Endometrium (tissue), 2 donors: ENCODE measurements at regions not wholly inside any gene's neighbourhood (a gene's known extent, or its start where the extent isn't known, plus 50 kb on each side); places are given as distances from the start of the nearest gene placed in this dataset.
"Not testable (repeated sequence)": the region's sequence is repeated elsewhere in the genome, so short reads cannot be mapped to it uniquely, and the experiment has no call there.

Experiments
- FAIRE-seq: peaks from 2 replicates; lab custom pipeline; 2012; peaks lifted over from hg19 to GRCh38; lab: Jason Lieb, UNC
- donor health status: control.
- donor health status: control.

DNA sequence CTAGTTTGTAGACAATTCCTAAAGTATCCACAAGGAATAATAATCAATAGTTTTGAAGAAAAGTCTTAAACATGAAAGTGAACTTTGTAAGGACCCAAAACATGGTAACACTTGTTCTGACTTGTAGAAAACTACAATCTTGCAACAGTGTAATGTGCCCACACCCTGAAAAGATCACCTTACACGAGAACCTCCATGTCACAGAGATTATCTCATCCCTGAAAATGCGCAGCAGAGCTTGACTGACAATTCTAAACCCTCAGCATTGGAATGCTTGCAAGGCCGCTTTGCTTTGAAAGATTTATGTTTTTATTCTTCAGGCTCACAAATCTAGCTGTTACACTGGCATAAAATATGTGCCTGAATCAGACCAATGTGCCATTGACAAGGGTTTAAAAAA lies 346.6 kb downstream of the KLF13 start:
- FAIRE-seq: not testable (repeated sequence)

DNA sequence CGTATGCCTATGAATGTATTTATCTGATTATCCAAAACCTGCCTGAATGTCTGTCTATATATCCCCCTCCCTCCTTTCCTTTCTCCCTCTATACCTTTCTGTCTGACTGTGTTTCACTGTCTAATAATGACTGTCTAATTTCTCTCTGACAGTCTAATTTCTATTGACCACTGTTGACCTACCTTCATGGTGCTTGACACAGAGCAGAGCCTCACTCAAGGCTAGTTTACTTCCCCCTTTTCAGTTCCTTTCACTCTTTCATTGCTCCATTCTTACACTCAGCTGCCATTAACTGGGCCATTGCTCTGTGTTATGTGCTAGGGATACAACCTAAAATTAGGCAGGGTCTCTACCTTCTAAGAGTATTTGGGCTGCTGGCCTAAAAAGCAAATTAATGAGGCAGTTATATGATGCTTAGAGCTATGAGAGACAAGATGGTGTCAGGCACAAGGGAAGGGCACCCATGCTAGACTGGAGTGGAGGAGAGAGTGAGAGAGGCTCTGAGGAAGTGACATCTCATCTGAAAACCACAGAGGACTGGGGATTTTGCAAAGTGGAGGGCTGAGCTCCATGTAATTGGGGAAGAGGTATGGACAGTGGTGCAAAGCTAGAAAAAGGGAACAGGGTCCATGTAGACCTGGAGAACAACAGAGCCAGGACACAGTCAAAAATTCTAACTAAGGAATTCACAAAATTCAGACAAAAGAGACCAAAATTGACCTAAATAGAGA lies 348.6 kb upstream of the CHRNA7 start:
- FAIRE-seq: not testable (repeated sequence)

DNA sequence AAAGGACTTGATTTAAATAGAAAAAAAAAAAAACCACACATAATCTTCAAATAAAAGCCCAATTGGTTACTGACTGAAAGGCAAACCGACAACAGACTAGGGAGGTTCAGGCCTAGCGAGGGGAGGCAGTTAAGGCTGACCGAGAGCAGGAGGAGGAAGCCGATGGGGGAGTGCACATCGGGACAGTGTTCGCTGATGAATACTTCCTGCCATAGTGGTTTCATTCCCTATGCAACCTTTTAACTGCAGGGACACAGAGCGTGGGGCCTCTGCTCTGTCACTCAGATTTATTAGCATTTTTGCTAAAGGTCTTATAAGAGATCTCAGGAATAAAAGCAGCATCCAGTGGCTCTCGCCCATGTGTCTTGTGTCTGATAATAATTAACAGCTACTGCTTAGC lies 343.2 kb upstream of the CHRNA7 start:
- not testable (repeated sequence) for FAIRE-seq

DNA sequence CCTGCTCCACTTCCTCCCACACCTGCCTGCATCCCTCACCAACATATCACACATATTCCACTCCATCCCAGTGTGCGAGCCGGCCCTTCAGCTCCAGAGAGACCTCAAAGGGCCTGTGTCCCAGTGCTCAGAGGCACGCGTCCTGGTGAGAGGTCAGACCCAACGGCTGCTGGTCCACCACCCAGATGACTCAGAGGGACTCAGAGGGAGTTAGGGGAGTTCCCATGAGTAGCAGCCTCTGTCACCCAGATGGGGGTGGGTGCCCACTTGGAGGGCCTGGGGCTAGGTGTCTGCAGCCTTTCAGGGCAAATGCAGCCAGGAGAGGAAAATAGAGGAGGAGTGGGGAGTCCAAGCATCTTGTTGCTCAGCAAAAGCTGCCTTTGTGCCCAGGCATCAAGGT lies 333.8 kb upstream of the CHRNA7 start:
- FAIRE-seq: not testable (repeated sequence)

DNA sequence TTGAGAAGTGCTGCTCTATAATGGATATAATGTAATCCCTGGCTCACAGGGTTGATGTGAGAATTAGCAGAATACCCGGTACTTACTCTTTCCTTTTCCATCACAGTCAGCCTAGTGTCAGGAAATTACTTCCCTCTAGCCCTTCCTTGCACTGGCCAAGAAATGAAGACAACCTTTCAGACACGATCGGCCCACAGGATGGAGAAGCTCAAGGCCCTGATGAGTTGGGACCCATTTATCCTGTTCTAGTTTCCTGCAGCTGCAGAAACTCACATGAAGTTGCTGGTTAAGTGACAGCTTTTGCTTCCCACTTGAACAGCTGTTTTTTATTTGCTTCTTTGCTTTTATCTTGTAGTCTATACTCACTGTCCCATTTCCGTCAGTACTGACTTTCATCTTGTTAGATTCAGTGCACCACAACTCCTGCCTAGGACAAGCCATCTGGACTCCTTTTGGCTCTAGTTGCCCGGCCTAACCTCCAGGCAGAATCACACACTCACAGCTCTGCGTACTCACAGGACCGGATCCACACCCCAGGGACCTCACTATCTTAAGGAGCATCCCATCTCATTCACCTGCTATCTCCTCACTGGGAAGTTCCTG lies 325.1 kb upstream of the CHRNA7 start:
- not testable (repeated sequence) for FAIRE-seq

DNA sequence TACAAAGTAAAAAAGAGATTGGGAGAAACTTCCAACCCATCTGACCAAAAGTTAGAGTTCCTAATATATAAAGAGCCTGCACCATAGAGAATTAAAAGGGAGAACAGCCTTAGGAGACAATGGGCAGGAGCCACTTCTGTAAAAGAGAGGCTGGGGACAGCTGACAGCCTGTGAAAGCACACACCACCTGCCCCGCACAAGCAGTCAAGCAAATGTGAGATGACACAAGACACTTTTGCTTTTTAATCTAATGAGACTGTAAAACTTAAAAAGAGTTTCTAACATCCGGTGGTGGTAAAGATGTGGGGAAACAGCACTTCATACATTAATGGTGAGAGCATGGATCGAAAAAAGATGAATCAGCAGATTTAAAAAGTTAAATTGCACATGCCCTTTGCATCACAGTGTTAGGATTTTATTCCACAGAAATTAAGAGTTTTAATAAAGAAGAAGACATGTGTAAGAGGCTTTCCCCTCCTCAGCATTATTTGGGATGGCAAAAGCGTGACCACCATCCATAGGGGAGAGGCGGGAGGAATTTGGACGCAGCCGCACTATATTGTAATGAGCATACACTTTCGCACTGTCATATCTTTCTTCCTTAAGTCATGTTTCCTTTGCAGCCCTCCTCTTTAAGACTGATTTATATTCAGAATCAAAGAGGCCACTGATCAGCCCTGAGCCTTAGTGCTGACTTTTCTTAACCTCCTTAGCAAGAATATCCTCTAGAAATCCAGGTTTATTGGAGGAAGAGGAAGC lies 322.2 kb upstream of the CHRNA7 start:
- not testable (repeated sequence) for FAIRE-seq

DNA sequence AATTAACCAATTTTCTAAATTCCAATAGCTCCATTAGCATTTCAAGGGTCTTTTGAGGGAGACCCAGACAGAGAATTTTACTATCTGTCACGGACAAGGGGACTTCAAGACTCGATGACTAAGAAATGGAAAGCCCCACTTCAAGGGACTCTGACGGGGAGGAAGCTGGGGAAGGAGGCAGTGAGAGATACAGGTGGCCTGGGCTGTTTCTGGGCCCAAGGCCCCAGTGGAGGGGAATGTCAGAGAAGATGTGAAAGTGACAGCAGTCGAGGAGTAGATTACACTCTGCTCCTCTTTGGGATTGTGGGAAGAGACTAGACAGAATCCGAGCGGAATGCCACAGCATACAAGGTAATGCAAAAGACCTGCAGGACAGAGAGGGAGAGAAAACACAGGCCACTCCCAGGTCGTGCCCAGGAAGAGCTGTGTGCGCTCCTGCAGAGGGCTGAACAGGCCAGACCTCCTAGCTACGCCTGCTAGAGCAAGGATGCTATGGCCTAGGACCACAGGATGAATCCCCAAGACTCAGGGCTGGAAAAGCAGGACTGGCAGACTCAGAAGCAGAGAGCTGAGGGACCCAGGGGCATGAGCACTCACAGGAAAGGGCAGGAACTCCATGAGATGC lies 321.5 kb upstream of the CHRNA7 start:
- FAIRE-seq: not testable (repeated sequence)

DNA sequence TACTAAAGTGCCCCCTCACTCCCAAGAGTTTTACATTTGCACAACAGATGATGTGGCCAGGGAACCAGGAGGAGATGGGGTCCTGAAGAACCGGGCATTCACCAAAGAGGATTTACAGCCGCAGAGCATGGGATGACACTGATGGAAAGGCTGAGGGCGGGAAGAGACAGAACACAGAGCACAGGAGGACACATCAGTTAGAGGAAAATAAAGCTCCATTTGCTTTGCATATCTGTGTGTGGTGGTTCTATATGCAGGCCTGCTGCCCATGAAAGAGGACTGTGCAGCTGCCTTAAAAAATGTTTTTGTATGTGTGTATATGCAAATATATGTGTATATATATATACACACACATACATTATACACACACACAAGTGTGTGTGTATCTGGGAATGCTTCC lies 320.8 kb upstream of the CHRNA7 start:
- not testable (repeated sequence) for FAIRE-seq

DNA sequence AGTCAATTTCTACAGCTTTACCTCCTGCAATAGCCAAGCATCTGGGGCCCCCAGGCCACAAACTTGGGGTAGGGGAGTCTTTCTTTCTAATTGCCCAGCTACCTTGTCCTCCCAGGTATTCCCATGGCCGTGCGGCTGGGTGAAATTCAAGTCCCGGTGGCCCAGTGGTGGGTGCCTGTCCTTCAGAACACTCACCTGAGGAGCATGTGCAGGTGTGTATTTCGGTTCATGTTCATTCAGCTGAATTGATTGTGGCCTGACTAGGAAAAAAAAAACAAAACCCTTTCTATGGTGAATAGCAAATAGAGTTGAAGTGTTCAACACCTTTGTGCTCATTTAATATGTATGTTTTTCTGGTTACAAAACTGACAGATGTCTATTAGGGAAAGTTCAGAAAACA lies 319.5 kb upstream of the CHRNA7 start:
- not testable (repeated sequence) for FAIRE-seq

DNA sequence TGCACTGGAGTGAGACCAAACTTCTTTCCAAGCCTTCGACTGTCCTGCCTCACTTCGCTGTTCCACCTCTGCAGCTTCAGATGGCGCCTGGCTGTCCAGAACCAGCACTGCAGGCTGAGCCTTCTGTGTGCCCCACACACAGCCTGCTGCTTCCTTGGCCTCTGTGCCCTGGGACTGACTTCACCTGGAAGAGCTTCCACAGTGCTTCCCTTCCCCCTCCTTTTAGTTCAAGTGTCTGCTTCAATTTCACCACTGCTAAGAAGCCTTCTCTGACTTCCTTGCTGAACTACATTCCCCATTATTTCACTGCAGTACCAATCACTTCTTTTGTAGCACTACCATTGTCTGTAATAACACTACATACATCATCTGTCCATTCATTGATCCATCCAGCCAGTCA lies 315.1 kb upstream of the CHRNA7 start:
- not testable (repeated sequence) for FAIRE-seq

DNA sequence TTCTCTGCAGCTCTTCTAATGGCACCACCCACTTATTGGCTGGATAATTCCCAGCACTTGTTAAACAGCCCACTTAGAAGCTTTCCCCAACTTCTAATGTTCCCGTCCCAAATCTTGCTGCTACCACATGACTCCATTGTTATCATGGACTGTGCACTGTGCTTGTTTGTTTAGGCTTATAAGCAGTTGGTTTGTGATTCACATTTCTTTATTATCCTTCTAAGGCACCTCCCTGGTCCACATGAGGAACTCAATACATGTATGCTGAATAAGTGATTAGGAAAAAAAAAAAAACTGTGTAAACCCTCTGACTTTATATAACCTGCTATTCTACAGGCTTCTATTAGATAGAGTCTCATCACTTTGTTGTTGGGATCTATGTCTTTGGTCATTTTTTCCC lies 311.7 kb upstream of the CHRNA7 start:
- FAIRE-seq: not testable (repeated sequence)

DNA sequence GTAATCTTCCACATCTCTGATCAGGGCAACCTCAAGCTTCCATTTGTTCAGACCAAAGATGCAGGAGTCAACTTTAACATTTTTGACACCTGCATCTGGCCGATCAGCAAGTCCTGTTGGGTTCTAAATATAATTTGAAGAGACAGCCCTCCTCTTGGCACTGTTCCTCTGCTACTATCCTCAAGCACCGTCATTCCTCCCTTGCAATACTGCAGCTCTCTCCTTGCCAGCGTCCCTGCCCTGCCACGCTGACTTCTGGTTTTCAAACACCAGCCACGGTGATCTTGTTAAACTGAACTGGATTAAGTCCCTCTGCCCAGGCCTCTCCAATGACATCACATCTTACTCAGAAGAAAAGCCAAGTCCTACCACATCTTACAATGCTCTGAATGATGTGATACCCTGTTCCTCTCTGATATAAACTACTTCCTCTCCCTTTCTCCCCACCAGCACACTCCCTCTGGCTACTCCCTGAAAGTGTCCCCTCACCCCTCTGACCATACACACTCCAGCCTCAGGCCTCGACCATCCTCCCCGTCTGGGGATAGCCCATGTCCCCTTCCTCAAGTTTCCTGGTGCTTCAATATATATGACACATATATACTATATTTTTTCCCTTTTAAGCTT lies 310.8 kb upstream of the CHRNA7 start:
- FAIRE-seq: not testable (repeated sequence)

DNA sequence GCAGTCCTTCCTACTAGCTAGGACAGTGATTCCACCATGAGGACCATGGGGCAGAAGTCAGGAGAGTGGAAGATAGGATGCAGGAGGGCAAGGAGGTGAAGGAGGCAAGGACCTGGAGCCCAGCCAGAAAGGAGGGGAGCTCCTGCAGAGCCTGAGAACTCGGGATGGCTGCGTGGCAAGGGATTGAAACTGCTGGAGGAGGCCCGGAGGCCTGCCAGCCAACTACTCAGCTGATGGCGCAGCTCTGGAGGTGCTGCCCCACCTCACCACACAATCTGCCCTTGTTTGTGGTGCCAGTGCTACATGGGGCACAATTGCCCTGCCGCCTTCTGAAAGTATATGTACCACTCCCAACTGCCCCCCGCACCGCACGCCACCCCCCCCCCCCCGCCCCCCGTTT lies 307.3 kb upstream of the CHRNA7 start:
- FAIRE-seq: not testable (repeated sequence)

DNA sequence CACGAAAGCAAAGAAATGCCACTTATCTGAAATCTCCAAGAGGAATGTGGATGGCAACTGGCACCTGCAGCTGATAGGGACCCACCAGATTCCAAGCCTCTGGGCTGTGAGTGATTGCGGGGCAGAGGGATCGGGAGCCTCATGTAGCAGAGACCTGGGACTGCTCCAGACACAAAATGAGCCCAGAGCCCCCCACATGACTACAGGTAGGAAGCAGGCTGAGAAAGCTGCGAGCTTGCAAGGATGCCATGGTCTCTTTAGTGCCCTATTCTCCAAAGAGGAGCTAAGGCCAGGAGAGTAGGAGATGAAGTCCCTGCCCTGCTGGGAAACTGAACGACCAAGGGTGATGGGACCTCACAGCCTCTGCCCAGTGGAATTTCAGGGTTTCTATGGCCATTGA lies 305.4 kb upstream of the CHRNA7 start:
- FAIRE-seq: not testable (repeated sequence)

DNA sequence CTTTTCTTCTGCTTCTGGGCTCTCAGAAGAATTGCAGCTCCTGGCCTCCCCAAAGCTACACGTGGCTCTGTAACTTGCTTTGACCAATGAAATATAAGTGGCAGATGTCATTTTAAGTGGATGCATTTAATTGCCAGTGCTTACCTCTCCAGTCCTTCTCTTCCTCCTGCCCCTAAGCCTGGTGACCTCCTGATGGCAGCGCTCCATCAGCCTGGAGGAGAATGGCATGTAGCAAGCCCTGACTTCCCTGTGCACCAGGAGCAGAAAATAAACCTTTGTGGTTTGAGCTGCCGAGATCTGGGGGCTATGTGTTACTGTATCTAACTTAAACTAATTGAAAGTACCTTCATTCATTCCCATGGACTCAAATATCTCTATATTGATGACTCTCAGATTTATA lies 304.7 kb upstream of the CHRNA7 start:
- FAIRE-seq: not testable (repeated sequence)

DNA sequence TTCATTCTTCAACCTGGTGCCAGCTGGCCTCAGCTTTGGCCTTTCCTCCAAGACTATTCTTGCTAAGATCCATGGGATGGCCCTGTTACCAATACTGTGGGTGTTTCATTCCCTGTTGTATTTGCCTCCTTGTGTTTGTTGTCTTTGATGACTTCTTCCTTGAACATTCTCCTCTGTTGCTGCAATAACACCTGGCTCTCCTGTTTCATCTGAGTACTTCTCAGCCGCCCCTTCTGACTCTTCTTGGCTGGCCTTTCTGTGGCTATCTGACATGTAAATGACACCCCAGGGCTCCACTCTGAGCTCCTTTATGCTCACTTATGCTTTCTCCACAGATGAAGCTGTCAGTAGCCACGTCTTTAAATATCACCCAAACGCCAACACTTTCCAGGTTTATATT lies 302.7 kb upstream of the CHRNA7 start:
- no peak for FAIRE-seq

DNA sequence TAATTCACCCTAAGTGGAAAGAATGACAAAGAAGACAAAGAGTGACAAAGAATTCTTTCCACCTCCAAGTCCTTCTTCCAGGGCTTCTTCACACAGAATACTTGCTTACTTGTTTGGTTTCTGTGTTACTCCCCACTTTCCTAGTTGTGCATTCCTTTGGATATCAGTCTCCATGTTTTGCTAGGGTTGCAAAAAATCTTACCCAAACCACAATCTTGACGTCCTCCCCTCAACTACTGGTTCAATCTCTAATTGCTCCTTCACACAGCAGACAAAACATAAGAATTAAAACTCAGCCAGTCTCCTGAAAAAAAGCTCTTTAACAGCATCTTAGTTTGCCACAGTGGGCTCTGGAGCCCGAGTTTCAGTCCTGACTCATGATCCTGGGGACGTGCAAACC lies 297.6 kb upstream of the CHRNA7 start:
- no peak for FAIRE-seq

DNA sequence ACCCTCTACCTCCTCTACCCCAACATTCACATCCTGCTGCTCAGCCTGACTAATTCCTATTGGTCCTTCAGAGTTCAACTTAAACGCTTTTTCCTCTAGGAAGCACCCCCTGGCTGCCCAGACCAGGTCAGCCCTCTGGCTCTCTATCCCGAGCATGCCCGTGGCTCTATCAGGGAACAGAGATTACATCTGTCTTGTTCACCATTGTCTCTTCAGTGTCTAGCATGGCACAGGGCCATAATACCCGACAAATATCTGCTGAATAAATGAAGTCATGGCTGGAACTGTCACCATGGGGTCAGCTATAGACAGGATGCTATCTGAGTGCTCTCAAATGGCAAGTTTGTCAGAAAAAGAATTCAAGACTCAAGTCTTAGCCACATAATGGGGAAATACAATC lies 296.9 kb upstream of the CHRNA7 start:
- no peak for FAIRE-seq

DNA sequence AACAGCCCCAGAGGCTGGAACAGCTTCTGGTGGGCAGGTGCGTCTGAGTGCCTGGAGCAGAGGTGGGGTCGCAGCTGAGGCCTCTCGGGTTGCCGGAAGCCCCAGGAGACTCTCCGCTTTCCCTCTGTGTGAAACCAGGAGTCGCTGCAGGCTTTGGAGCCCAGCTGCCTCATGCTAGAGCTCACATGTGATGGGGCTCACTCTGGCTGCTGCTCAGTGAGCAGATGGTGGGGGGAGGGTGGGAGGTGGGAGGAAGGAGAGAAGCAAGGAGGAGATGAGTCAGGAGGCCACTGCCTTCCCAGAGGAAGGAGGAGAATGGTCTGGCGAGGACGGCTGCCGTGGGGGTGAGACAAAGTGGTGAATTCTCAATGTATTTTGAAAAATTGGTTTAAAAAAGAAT lies 290.1 kb upstream of the CHRNA7 start:
- no peak for FAIRE-seq

DNA sequence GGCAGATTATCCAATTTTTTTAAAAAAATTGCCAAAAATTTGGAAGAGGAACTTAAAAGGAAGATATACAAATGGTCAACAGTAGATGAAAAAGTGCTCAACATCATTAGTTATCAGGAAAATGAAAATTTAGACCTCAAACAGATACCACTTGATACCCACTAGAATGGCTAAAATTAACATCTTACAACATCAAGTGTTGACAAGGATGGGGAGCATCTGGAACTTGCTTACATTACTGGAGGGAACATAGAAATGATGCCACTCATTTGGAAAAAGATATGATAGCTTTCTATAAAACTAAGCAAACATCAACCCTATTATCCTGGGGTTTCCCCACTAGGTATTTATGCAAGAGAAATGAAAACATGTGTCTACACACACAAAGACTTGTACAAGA lies 284.5 kb upstream of the CHRNA7 start:
- FAIRE-seq: no peak

DNA sequence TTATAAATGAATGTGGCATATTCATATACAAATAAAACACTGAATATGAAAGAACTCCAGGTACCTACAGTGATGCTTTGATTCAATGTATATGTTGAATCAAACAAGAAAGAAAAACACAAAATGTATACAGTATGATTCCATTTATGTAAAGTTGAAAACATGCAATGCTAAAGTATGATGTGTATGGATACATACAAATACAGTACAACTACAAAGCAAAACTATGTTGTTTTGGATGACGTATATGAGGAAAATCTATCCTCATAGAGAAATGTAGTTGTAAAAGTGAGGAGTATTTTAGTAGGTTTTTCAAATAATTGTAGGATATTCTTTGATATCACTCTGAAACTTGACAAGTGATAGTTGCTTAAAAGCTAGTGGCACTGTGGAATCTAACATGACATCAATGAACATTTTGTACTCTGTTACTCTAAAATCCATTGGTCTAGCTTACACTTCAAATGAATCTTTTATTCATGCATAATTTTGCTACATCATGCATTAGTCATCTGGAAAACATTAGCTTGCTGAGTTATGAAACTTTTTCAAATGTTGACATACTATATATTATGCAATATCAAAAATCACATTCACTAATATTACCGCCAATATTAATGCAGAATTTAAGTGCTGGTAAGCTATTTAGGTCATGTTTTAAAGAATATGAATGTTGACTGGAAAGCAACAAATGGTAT lies 278.1 kb upstream of the CHRNA7 start:
- no peak for FAIRE-seq

DNA sequence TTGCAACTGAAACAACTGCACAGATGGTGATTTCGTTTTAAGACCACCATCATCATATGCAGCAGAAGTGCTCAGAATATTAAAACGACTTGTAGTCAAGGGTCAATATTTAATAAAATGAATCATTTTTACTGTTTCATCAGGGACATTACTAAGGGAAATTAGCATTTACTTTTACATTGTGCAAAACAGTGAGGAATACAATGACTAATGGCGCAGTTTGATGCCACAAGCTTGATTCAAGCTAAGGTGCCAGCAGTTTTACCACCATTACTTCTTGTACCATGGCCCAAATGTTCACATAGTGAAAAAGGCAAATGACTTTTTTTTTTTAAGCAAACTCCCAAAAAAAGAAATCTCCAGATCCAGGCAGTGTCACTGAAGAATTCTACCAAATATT lies 277.4 kb upstream of the CHRNA7 start:
- no peak for FAIRE-seq
